SK-N-SH treated with all-trans-retinoic acid at 6 μM for 48 hours (cell line): ENCODE measurements at regions not wholly inside any gene's neighbourhood (a gene's known extent, or its start where the extent isn't known, plus 50 kb on each side); places are given as distances from the start of the nearest gene placed in this dataset.

ENCODE experiments used
- ATAC-seq: fragments of 200-7000 bp; cut with Tn5 transposase; 3 replicates; pipeline ENCODE4 v1.9.1; 2020; ENCODE audit warnings: mild to moderate bottlenecking, moderate library complexity
- ARNTL ChIP-seq: fragments of 450-650 bp; formaldehyde crosslinking; IDR thresholded peaks from 2 replicates; pipeline ENCODE4 v1.5.0; 2020; ENCODE audit warnings: low read depth, mild to moderate bottlenecking, moderate library complexity, borderline replicate concordance
- BACH2 ChIP-seq: fragments of 250-450 bp; sonication (Bioruptor Pico); IDR thresholded peaks from 2 replicates; pipeline ENCODE4 v1.9.0; 2021; ENCODE audit warnings: mild to moderate bottlenecking, borderline replicate concordance
- CREB5 ChIP-seq: fragments of 250-450 bp; sonication (Bioruptor Pico); IDR thresholded peaks from 2 replicates; pipeline ENCODE4 v1.5.1; 2020; ENCODE audit warnings: low read depth, mild to moderate bottlenecking, moderate library complexity
- CSDC2 ChIP-seq: fragments of 250-450 bp; sonication (Bioruptor Pico); IDR thresholded peaks from 2 replicates; pipeline ENCODE4 v1.5.0; 2020; ENCODE audit warnings: mild to moderate bottlenecking, moderate library complexity
- GLIS3 ChIP-seq: fragments of 250-450 bp; sonication (Bioruptor Pico); IDR thresholded peaks from 2 replicates; pipeline ENCODE4 v1.5.0; 2020; ENCODE audit warnings: mild to moderate bottlenecking, moderate library complexity
- ISL1 ChIP-seq: fragments of 250-450 bp; sonication (Bioruptor Pico); IDR thresholded peaks from 2 replicates; pipeline ENCODE4 v2.1.2; 2022; ENCODE audit warnings: mild to moderate bottlenecking, moderate library complexity
- OSR1 ChIP-seq: fragments of 250-450 bp; sonication (Bioruptor Pico); IDR thresholded peaks from 2 replicates; pipeline ENCODE4 v1.8.0; 2022; ENCODE audit warnings: moderate library complexity, mild to moderate bottlenecking, inconsistent platforms
- PATZ1 ChIP-seq: fragments of 250-450 bp; sonication (Bioruptor Pico); IDR thresholded peaks from 2 replicates; pipeline ENCODE4 v1.8.0; 2020; ENCODE audit warnings: mild to moderate bottlenecking, moderate library complexity, borderline replicate concordance
- POU6F1 ChIP-seq: fragments of 250-450 bp; sonication (Bioruptor Pico); IDR thresholded peaks from 2 replicates; pipeline ENCODE4 v1.8.0; 2021; ENCODE audit warnings: low read depth, mild to moderate bottlenecking, moderate library complexity, borderline replicate concordance
- PPARA ChIP-seq: fragments of 250-450 bp; sonication (Bioruptor Pico); IDR thresholded peaks from 2 replicates; pipeline ENCODE4 v1.5.0; 2020; ENCODE audit warnings: mild to moderate bottlenecking, borderline replicate concordance
- TCF4 ChIP-seq: fragments of 250-450 bp; sonication (Bioruptor Pico); IDR thresholded peaks from 2 replicates; pipeline ENCODE4 v1.8.0; 2021; ENCODE audit warnings: mild to moderate bottlenecking, moderate library complexity, borderline replicate concordance
- TOX ChIP-seq: fragments of 250-450 bp; sonication (Bioruptor Pico); IDR thresholded peaks from 2 replicates; pipeline ENCODE4 v1.8.0; 2021; ENCODE audit warnings: mild to moderate bottlenecking, moderate library complexity, borderline replicate concordance
- TSHZ2 ChIP-seq: fragments of 250-450 bp; sonication (Bioruptor Pico); IDR thresholded peaks from 2 replicates; pipeline ENCODE4 v1.5.0; 2020; ENCODE audit warnings: mild to moderate bottlenecking, moderate library complexity
- ZC3H10 ChIP-seq: fragments of 250-450 bp; sonication (Bioruptor Pico); IDR thresholded peaks from 2 replicates; pipeline ENCODE4 v1.5.1; 2021; ENCODE audit warnings: mild to moderate bottlenecking, moderate library complexity
- ZFP30 ChIP-seq: fragments of 450-650 bp; formaldehyde crosslinking; IDR thresholded peaks from 2 replicates; pipeline ENCODE4 v1.5.0; 2022; ENCODE audit warnings: mild to moderate bottlenecking, moderate library complexity
- ZNF565 ChIP-seq: fragments of 450-650 bp; formaldehyde crosslinking; conservative IDR thresholded peaks from 2 replicates; pipeline ENCODE4 v1.5.0; 2020; ENCODE audit warnings: low read depth, mild to moderate bottlenecking, moderate library complexity
- ZNF70 ChIP-seq: fragments of 450-650 bp; formaldehyde crosslinking; IDR thresholded peaks from 2 replicates; pipeline ENCODE4 v1.5.0; 2020; ENCODE audit warnings: mild to moderate bottlenecking, moderate library complexity
- ZNF8 ChIP-seq: fragments of 450-650 bp; formaldehyde crosslinking; IDR thresholded peaks from 2 replicates; pipeline ENCODE4 v1.5.0; 2020; ENCODE audit warnings: mild to moderate bottlenecking, moderate library complexity

- no peak for ATAC-seq
These were observed 277.5 kb upstream of the MAN1A1 start for GRCh38 chr6:119626884-119627619.

GRCh38 chr6:119620846-119621555 lies 271.4 kb upstream of the MAN1A1 start:
- peak; percentile 96 for ATAC-seq
- TF ChIP-seq TOX (CRISPR knock-in tag) (peak; percentile 13; the same call in 1 of the 2 replicates), PATZ1 (CRISPR knock-in tag) (0 out of 2 replicates have a peak, but pooled peaks have one; percentile 63), ISL1 (CRISPR knock-in tag) (peak; percentile 53), CREB5 (CRISPR knock-in tag) (no peak)

More at GRCh38 chr6:119626884-119627619, 277.5 kb upstream of the MAN1A1 start:
- no peak for TF ChIP-seq POU6F1 (CRISPR knock-in tag)
- no peak for TF ChIP-seq ZC3H10 (CRISPR knock-in tag)
- no peak for TF ChIP-seq OSR1 (CRISPR knock-in tag)
- no peak for TF ChIP-seq PATZ1 (CRISPR knock-in tag)
- TF ChIP-seq TSHZ2: no peak
- no peak for TF ChIP-seq ZNF565 (CRISPR knock-in tag)
- TF ChIP-seq PPARA (CRISPR knock-in tag): no peak
- no peak for TF ChIP-seq TCF4 (CRISPR knock-in tag)
- TF ChIP-seq ARNTL: no peak
- TF ChIP-seq BACH2 (CRISPR knock-in tag): no peak
- no peak for TF ChIP-seq ISL1 (CRISPR knock-in tag)
- TF ChIP-seq ZNF70 (CRISPR knock-in tag): no peak
- no peak for TF ChIP-seq CSDC2
- TF ChIP-seq TOX (CRISPR knock-in tag): no peak
- TF ChIP-seq GLIS3 (CRISPR knock-in tag): no peak

- no peak for ATAC-seq
- TF ChIP-seq GLIS3 (CRISPR knock-in tag) (no peak), BACH2 (CRISPR knock-in tag) (no peak), TSHZ2 (no peak), ISL1 (CRISPR knock-in tag) (no peak), ZFP30 (CRISPR knock-in tag) (no peak), OSR1 (CRISPR knock-in tag) (no peak), ZNF8 (no peak)
These were observed 264.6 kb upstream of the MAN1A1 start for GRCh38 chr6:119614138-119614537.
